H1 (cell line): ENCODE measurements at regions not wholly inside any gene's neighbourhood (a gene's known extent, or its start where the extent isn't known, plus 50 kb on each side); places are given as distances from the start of the nearest gene placed in this dataset.

Experiments
- CTCF ChIA-PET: fragments of 300-600 bp; sonication (Branson Sonifier 250); formaldehyde crosslinking; loops from one replicate; lab custom pipeline; 2021; ENCODE audit not compliant: partially characterized antibody; lab: Charles Lee
- POLR2A ChIA-PET: fragments of 300-600 bp; sonication (Branson Sonifier 250); formaldehyde crosslinking; loops from one replicate; lab custom pipeline; 2021; ENCODE audit warnings: inconsistent platforms; ENCODE audit not compliant: partially characterized antibody; lab: Charles Lee
- DNase-seq, 2 experiments: peaks; one replicate each; pipeline versions ENCODE4 v3.0.0 to v3.0.0-alpha.2; 2010 to 2022; ENCODE audit warnings: low spot score in 2 of 2, low read depth in 1 of 2, mixed read lengths in 1 of 2
- FAIRE-seq: peaks from 2 replicates; lab custom pipeline; 2011; peaks lifted over from hg19 to GRCh38; lab: Jason Lieb, UNC
- H2AFZ ChIP-seq: 2 replicates; pipeline ENCODE4 v1.8.1; 2012; ENCODE audit warnings: low read length, inconsistent platforms
- H2AK5ac ChIP-seq: 2 replicates; pipeline ENCODE4 v1.6.1; 2013; ENCODE audit warnings: low read depth, low read length
- H2BK120ac ChIP-seq: replicated peaks from 2 replicates; pipeline ENCODE3; 2013; ENCODE audit warnings: low read depth, low read length, inconsistent platforms
- H2BK12ac ChIP-seq: 2 replicates; pipeline ENCODE4 v1.6.1; 2013; ENCODE audit warnings: low read depth, low read length
- H2BK15ac ChIP-seq: 2 replicates; pipeline ENCODE4 v1.6.1; 2013; ENCODE audit warnings: low read length
- H2BK20ac ChIP-seq: 2 replicates; pipeline ENCODE4 v1.6.1; 2013; ENCODE audit warnings: low read length
- H2BK5ac ChIP-seq: 2 replicates; pipeline ENCODE4 v1.6.1; 2013; ENCODE audit warnings: low read depth, low read length
- H3K14ac ChIP-seq: 2 replicates; pipeline ENCODE4 v1.6.1; 2013; ENCODE audit warnings: inconsistent platforms; ENCODE audit not compliant: insufficient read length
- H3K18ac ChIP-seq: 2 replicates; pipeline ENCODE4 v1.6.1; 2013; ENCODE audit warnings: low read length; ENCODE audit errors: extremely low read depth
- H3K23ac ChIP-seq: 2 replicates; pipeline ENCODE4 v1.6.1; 2013; ENCODE audit warnings: inconsistent platforms; ENCODE audit not compliant: insufficient read length
- H3K23me2 ChIP-seq: 2 replicates; pipeline ENCODE4 v1.6.1; 2013; ENCODE audit warnings: low read depth, low read length
- H3K27ac ChIP-seq: 2 replicates; pipeline ENCODE4 v1.6.1; 2011; ENCODE audit warnings: low read depth, low read length, inconsistent platforms
- H3K27me3 ChIP-seq, 4 experiments: replicated peaks in 1 of 4; 1 replicate in 1 of 4; 2 replicates in 3 of 4; pipeline versions ENCODE4 v1.6.1 to v1.8.1; 2011 to 2013; ENCODE audit warnings: low read length in 3 of 4, mild to moderate bottlenecking in 3 of 4, inconsistent platforms in 2 of 4, mixed read lengths in 2 of 4, moderate library complexity in 1 of 4; ENCODE audit not compliant: control insufficient read depth in 3 of 4, insufficient read depth in 3 of 4; ENCODE audit errors: extremely low read depth in 1 of 4
- H3K36me3 ChIP-seq, 4 experiments: 2 replicates each; pipeline versions ENCODE4 v1.6.1 to v1.8.1; 2011 to 2013; ENCODE audit warnings: mild to moderate bottlenecking in 4 of 4, low read length in 3 of 4, moderate library complexity in 2 of 4, control low read depth in 1 of 4, inconsistent platforms in 1 of 4; ENCODE audit not compliant: insufficient read depth in 4 of 4, control insufficient read depth in 2 of 4
- H3K4ac ChIP-seq: replicated peaks from 2 replicates; pipeline ENCODE3; 2013; ENCODE audit warnings: low read length, low read depth, mixed read lengths, inconsistent platforms; ENCODE audit not compliant: insufficient read length
- H3K4me1 ChIP-seq, 4 experiments: replicated peaks in 1 of 4; 1 replicate in 1 of 4; 2 replicates in 3 of 4; pipeline versions ENCODE4 v1.6.1 to v1.8.1; 2011 to 2013; ENCODE audit warnings: low read length in 3 of 4, inconsistent platforms in 2 of 4, mixed read lengths in 1 of 4; ENCODE audit not compliant: insufficient read depth in 4 of 4, control insufficient read depth in 3 of 4
- H3K4me2 ChIP-seq, 2 experiments: 2 replicates each; pipeline versions ENCODE4 v1.6.1 to v1.8.1; 2011 to 2013; ENCODE audit warnings: low read depth in 2 of 2, low read length in 2 of 2, control low read depth in 1 of 2, inconsistent platforms in 1 of 2, mild to moderate bottlenecking in 1 of 2; ENCODE audit not compliant: insufficient read depth in 1 of 2
- H3K4me3 ChIP-seq, 4 experiments: fragments of 200-600, 300-600 bp in 1 of 4; sonication (generic), shearing (Covaris generic), sonication (Bioruptor Twin) in 1 of 4; 2 replicates each; pipeline versions ENCODE4 v1.5.1 to v1.8.1; 2011 to 2016; ENCODE audit warnings: low read length in 4 of 4, low read depth in 3 of 4, control low read depth in 2 of 4, inconsistent platforms in 2 of 4, mild to moderate bottlenecking in 2 of 4, mixed read lengths in 1 of 4, moderate library complexity in 1 of 4; ENCODE audit not compliant: insufficient read depth in 2 of 4; ENCODE audit errors: extremely low read depth in 1 of 4
- H3K56ac ChIP-seq: replicated peaks from 2 replicates; pipeline ENCODE3; 2013; ENCODE audit warnings: low read depth, mild to moderate bottlenecking, mixed read lengths, low read length, inconsistent platforms; ENCODE audit not compliant: insufficient read length
- H3K79me1 ChIP-seq: 2 replicates; pipeline ENCODE4 v1.6.1; 2013; ENCODE audit warnings: low read depth, low read length, control low read depth
- H3K79me2 ChIP-seq, 2 experiments: 2 replicates each; pipeline versions ENCODE4 v1.6.1 to v1.8.1; 2012 to 2013; ENCODE audit warnings: low read length in 2 of 2, mild to moderate bottlenecking in 2 of 2, inconsistent platforms in 1 of 2; ENCODE audit not compliant: insufficient read depth in 2 of 2, control insufficient read depth in 1 of 2
- H3K9ac ChIP-seq, 4 experiments: replicated peaks in 1 of 4; 1 replicate in 1 of 4; 2 replicates in 3 of 4; pipeline versions ENCODE4 v1.6.1 to v1.8.1; 2011 to 2013; ENCODE audit warnings: low read depth in 3 of 4, low read length in 3 of 4, control low read depth in 2 of 4, mild to moderate bottlenecking in 2 of 4, moderate library complexity in 2 of 4, inconsistent platforms in 1 of 4; ENCODE audit errors: extremely low read depth in 1 of 4
- H3K9me3 ChIP-seq, 2 experiments: 2 replicates each; pipeline versions ENCODE4 v1.6.1 to v1.8.1; 2012 to 2013; ENCODE audit warnings: mild to moderate bottlenecking in 2 of 2, moderate library complexity in 2 of 2, control low read depth in 1 of 2, inconsistent platforms in 1 of 2, low read depth in 1 of 2, low read length in 1 of 2, mixed read lengths in 1 of 2; ENCODE audit not compliant: insufficient read depth in 2 of 2
- H4K20me1 ChIP-seq, 2 experiments: replicated peaks in 1 of 2; 2 replicates each; pipeline versions ENCODE3 to v1.8.1; 2011 to 2013; ENCODE audit warnings: inconsistent platforms in 2 of 2, low read length in 2 of 2, mild to moderate bottlenecking in 1 of 2; ENCODE audit not compliant: insufficient read depth in 2 of 2, control insufficient read depth in 1 of 2
- H4K5ac ChIP-seq: 2 replicates; pipeline ENCODE4 v1.6.1; 2013; ENCODE audit warnings: low read length, low read depth, mixed read lengths, inconsistent platforms; ENCODE audit not compliant: insufficient read length
- H4K8ac ChIP-seq: 2 replicates; pipeline ENCODE4 v1.8.0; 2013; ENCODE audit warnings: mild to moderate bottlenecking, moderate library complexity, low read length, inconsistent platforms; ENCODE audit not compliant: insufficient read depth; ENCODE audit errors: extremely low read depth
- H4K91ac ChIP-seq: replicated peaks from 2 replicates; pipeline ENCODE3; 2013; ENCODE audit warnings: low read length, mixed read lengths, inconsistent platforms; ENCODE audit not compliant: insufficient read length
- ATF2 ChIP-seq: IDR thresholded peaks from 2 replicates; pipeline ENCODE4 v1.6.1; 2012; ENCODE audit warnings: low read length, inconsistent platforms
- BCL11A ChIP-seq, 2 experiments: IDR thresholded peaks; one replicate each; pipeline ENCODE4 v1.6.1; 2011; ENCODE audit warnings: low read depth in 2 of 2, low read length in 2 of 2, mild to moderate bottlenecking in 2 of 2
- CEBPB ChIP-seq: IDR thresholded peaks from 2 replicates; pipeline ENCODE4 v1.6.1; 2012; ENCODE audit warnings: low read depth, low read length
- CHD1 ChIP-seq: IDR thresholded peaks from 2 replicates; pipeline ENCODE4 v1.6.1; 2012; ENCODE audit warnings: low read depth, low read length, improper control_type of control experiment
- FOSL1 ChIP-seq: IDR thresholded peaks from 2 replicates; pipeline ENCODE4 v1.6.1; 2011; ENCODE audit warnings: mild to moderate bottlenecking, low read depth, low read length, moderate library complexity; ENCODE audit not compliant: insufficient read depth
- GABPA ChIP-seq: IDR thresholded peaks from 2 replicates; pipeline ENCODE4 v1.6.1; 2011; ENCODE audit warnings: mild to moderate bottlenecking, low read length, moderate library complexity, borderline replicate concordance; ENCODE audit not compliant: insufficient read depth
- HDAC2 ChIP-seq, 2 experiments: fragments of 300-600 bp in 1 of 2; sonication (generic) in 1 of 2; IDR thresholded peaks; 2 replicates each; pipeline ENCODE4 v1.6.1; 2011 to 2012; ENCODE audit warnings: low read depth in 2 of 2, low read length in 2 of 2, mild to moderate bottlenecking in 2 of 2, moderate library complexity in 2 of 2, borderline replicate concordance in 1 of 2, inconsistent platforms in 1 of 2
- HDAC6 ChIP-seq: IDR thresholded peaks from one replicate; pipeline ENCODE4 v1.7.1; 2012; ENCODE audit warnings: low read depth, mild to moderate bottlenecking, inconsistent platforms, low read length, moderate library complexity
- MAFK ChIP-seq: IDR thresholded peaks from 2 replicates; pipeline ENCODE4 v1.6.1; 2012; ENCODE audit warnings: low read depth, mild to moderate bottlenecking, improper control_type of control experiment, low read length
- POLR2A ChIP-seq, 2 experiments: IDR thresholded peaks; 1 replicate in 1 of 2; 2 replicates in 1 of 2; pipeline ENCODE4 v1.6.1; 2011; ENCODE audit warnings: low read depth in 2 of 2, low read length in 2 of 2, mild to moderate bottlenecking in 2 of 2; ENCODE audit errors: control extremely low read depth in 1 of 2
- RBBP5 ChIP-seq: IDR thresholded peaks from 2 replicates; pipeline ENCODE4 v1.7.1; 2012; ENCODE audit warnings: low read depth, mild to moderate bottlenecking, inconsistent platforms, low read length, moderate library complexity, borderline replicate concordance
- SP4 ChIP-seq: IDR thresholded peaks from 2 replicates; pipeline ENCODE4 v1.6.1; 2012; ENCODE audit warnings: low read length, inconsistent platforms
- TBP ChIP-seq: IDR thresholded peaks from 2 replicates; pipeline ENCODE4 v1.6.1; 2011; ENCODE audit warnings: low read depth, low read length, improper control_type of control experiment
- YY1 ChIP-seq: IDR thresholded peaks from 2 replicates; pipeline ENCODE4 v1.6.1; 2011; ENCODE audit warnings: low read depth, mild to moderate bottlenecking, low read length
- WGBS, 2 experiments: shearing (Covaris generic) in 1 of 2; methylation state at CpG; one replicate each; pipeline versions ENCODE4 v1.1.6 to v1.1.7; 2013 to 2015; ENCODE audit warnings: low lambda C conversion rate in 2 of 2, mixed read lengths in 2 of 2, inconsistent platforms in 1 of 2, low coverage in 1 of 2, missing lambda C conversion rate in 1 of 2; ENCODE audit not compliant: insufficient replicate concordance in 2 of 2, insufficient coverage in 1 of 2, insufficient read length in 1 of 2; ENCODE audit errors: extremely low coverage in 1 of 2, missing lambda C conversion rate in 1 of 2; 5-methylcytosine and 5-hydroxymethylcytosine counted together

GRCh38 chr16:62445909-62446308, 409.7 kb upstream of the CDH8 start:
- Histone ChIP-seq H2AFZ (no peak overlapping the region), H3K4me3 (no peak overlapping the region), H4K8ac (no peak overlapping the region), H3K18ac (no peak overlapping the region), H3K9ac (no peak overlapping the region), H4K20me1 (no peaks in the 10 kb centered on the region), H3K9me3 (peaks cover 3 to 5% of the 10 kb centered on the region in 2 experiments; a peak in 1 of 4 replicates), H3K23ac (no peak overlapping the region), H3K4me2 (no peak overlapping the region), H2BK5ac (no peak overlapping the region), H3K36me3 (no peaks in the 10 kb centered on the region), H2AK5ac (no peak overlapping the region), H2BK120ac (no peak overlapping the region), H3K14ac (no peak overlapping the region), H4K5ac (no peak overlapping the region), H3K27ac (no peak overlapping the region), H2BK20ac (no peak overlapping the region), H3K4me1 (no peaks in the 10 kb centered on the region), H3K23me2 (no peaks in the 10 kb centered on the region), H3K4ac (no peak overlapping the region), H3K56ac (no peak overlapping the region), H3K79me1 (no peaks in the 10 kb centered on the region), H2BK12ac (no peak overlapping the region), H2BK15ac (no peak overlapping the region), H4K91ac (no peak overlapping the region), H3K79me2 (no peaks in the 10 kb centered on the region), H3K27me3 (no peaks in the 10 kb centered on the region)
- FAIRE-seq (no peak), DNase-seq (no peak)
- POLR2A ChIA-PET, result no interaction called here
- WGBS, 2 experiments, result 89% methylated on average over 2 of the region's 2 CpGs; no CpG with 5 or more reads in 1 of the 2 experiments
- CTCF ChIA-PET, result interaction anchor here (0.6 kb wide), 1 partner anchor 190 kb away, joined by 4 read pairs; no protein-coding TSS in a partner anchor
- TF ChIP-seq SP4, result no peak
- no peak for TF ChIP-seq RBBP5
- TF ChIP-seq POLR2A (IDR thresholded peaks at IDR 0.05; ENCODE audit: control extremely low read depth in 1 of 2, low read depth in 2 of 2, low read length in 2 of 2), result no peak
- TF ChIP-seq FOSL1, result no peak
- TF ChIP-seq GABPA, result no peak
- no peak for TF ChIP-seq MAFK
- TF ChIP-seq HDAC2 (IDR thresholded peaks at IDR 0.05; ENCODE audit: borderline replicate concordance in 1 of 2, low read depth in 2 of 2, low read length in 2 of 2), result no peak
- TF ChIP-seq HDAC6, result no peak
- TF ChIP-seq BCL11A (IDR thresholded peaks at IDR 0.05; ENCODE audit: low read depth in 2 of 2, low read length in 2 of 2), result no peak
- TF ChIP-seq CEBPB, result no peak
- TF ChIP-seq YY1, result no peak
- TF ChIP-seq TBP, result no peak
- TF ChIP-seq CHD1, result no peak
- TF ChIP-seq ATF2, result no peak
